Memory B cell (primary cell): ENCODE measurements at regions not wholly inside any gene's neighbourhood (a gene's known extent, or its start where the extent isn't known, plus 50 kb on each side); places are given as distances from the start of the nearest gene placed in this dataset.

Experiments
- ATAC-seq: fragments of 150-1000 bp; cut with Tn5 transposase; 2 replicates; pipeline ENCODE4 v1.10.0; 2021; ENCODE audit warnings: low read depth, mild to moderate bottlenecking, moderate library complexity
- DNase-seq, 2 donors: peaks; one replicate each; pipeline ENCODE4 v3.0.0; 2022; ENCODE audit warnings: low spot score in 2 of 2
- H3K27ac Mint-ChIP-seq: one replicate; pipeline ENCODE4 v1.8.0; 2022; ENCODE audit warnings: mild to moderate bottlenecking, moderate library complexity, mixed read lengths
- H3K27me3 Mint-ChIP-seq: one replicate; pipeline ENCODE4 v1.8.0; 2022; ENCODE audit warnings: mixed read lengths
- H3K36me3 Mint-ChIP-seq: one replicate; pipeline ENCODE4 v1.8.0; 2022; ENCODE audit warnings: mild to moderate bottlenecking, mixed read lengths
- H3K4me1 Mint-ChIP-seq: one replicate; pipeline ENCODE4 v1.8.0; 2022; ENCODE audit warnings: mixed read lengths
- H3K4me3 Mint-ChIP-seq: one replicate; pipeline ENCODE4 v1.8.0; 2022; ENCODE audit warnings: mild to moderate bottlenecking, moderate library complexity, mixed read lengths
- H3K9me3 Mint-ChIP-seq: one replicate; pipeline ENCODE4 v1.8.0; 2022; ENCODE audit warnings: mixed read lengths

DNA sequence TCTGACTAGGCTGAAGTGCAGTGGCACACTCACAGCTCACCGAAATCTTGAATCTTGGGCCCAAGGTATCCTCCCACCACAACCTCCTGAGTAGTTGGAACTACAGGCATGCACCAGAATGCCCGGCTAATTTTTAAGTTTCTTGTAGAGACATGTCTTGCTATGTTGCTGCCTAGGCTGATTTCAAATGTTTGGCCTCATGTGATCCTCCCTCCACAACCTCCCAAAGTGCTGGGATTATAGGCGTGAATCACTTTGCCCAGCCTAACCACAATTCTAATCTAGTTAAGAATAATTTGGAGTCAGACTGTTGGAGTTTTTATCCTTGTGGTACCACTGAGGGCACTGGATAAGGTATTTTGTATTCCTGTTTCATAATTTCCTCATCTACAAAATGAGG lies 317.5 kb upstream of the AGA start:
- no peak for ATAC-seq
- no peaks in the 10 kb centered on the region for H3K27me3 Mint-ChIP-seq
- no peaks in the 10 kb centered on the region for H3K9me3 Mint-ChIP-seq
- no peaks in the 10 kb centered on the region for H3K36me3 Mint-ChIP-seq
- H3K27ac Mint-ChIP-seq = no peak overlapping the region
- H3K4me3 Mint-ChIP-seq = no peak overlapping the region
- H3K4me1 Mint-ChIP-seq = no peaks in the 10 kb centered on the region
- DNase-seq = no peak

DNA sequence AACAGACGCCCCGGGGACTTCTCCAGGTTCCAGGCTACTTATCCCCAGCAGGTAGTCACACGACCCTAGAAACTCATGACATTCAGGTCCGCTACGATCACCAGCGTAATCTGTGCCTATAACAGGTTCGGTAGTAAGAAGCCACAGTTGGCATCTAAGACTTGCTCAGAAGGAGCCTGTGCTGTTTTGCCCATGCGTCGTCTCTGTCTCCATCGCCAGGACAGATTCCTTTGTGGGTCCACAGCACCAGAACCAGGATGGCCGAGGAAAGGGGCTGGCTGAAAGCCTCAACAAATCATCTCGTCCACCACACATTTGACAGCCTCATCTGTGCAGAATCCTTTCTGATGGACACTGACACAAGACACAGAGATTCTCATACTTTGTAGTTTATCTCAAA lies 319.5 kb upstream of the AGA start:
- Mint-ChIP-seq H3K9me3 (no peaks in the 10 kb centered on the region), H3K4me3 (no peak overlapping the region)
- ATAC-seq = no peak

DNA sequence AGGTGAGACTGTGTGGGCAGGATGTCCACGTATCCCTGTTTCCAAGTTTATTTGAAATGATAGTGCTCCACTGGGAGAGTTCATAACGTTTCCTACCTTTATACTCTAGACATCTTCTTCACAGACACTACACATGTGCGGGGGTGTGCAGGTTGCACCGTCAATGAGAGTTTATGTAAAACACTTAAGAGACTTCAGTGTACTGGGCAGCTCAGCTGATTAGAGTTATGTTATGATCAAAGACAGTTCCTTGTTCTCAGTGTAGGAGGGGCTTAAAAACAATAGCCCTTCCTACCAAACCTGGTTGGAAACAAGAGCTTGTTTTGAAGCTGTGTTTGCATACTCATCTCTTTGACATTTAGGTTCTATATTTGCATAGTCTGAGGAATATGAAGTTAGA lies 326.9 kb upstream of the AGA start:
- ATAC-seq = no peak
- H3K27me3 Mint-ChIP-seq = no peaks in the 10 kb centered on the region
- no peaks in the 10 kb centered on the region for H3K36me3 Mint-ChIP-seq
- H3K27ac Mint-ChIP-seq = no peak overlapping the region
- H3K9me3 Mint-ChIP-seq = no peaks in the 10 kb centered on the region
- no peaks in the 10 kb centered on the region for H3K4me1 Mint-ChIP-seq
- no peak for DNase-seq
- no peak overlapping the region for H3K4me3 Mint-ChIP-seq

More for the DNA sequence above, 319.5 kb upstream of the AGA start:
- DNase-seq = no peak
- H3K4me1 Mint-ChIP-seq = no peaks in the 10 kb centered on the region
- no peak overlapping the region for H3K27ac Mint-ChIP-seq
- H3K36me3 Mint-ChIP-seq = no peaks in the 10 kb centered on the region
- no peaks in the 10 kb centered on the region for H3K27me3 Mint-ChIP-seq

DNA sequence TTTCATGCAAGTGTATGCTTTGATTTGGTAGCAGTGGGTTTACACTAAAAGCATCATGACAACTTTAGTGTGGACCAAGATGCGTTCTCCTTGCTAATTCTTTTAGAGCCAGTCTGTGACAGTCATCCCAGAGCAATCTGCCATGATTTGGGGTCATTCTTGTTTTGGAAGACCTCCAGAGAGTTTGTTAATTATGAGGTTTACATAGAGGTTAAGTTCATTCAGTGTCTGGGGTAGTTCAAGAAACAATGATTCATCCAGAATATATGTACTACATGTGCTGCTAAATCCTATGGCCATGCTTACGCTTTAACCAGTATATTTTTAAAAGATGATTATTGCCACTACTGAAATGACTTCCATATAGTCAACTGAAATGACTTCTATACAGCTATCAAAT lies 328.5 kb upstream of the AGA start:
- H3K27me3 Mint-ChIP-seq = no peaks in the 10 kb centered on the region
- H3K4me1 Mint-ChIP-seq = no peaks in the 10 kb centered on the region
- H3K27ac Mint-ChIP-seq = no peak overlapping the region
- H3K4me3 Mint-ChIP-seq = no peak overlapping the region
- no peaks in the 10 kb centered on the region for H3K9me3 Mint-ChIP-seq
- DNase-seq (no peak), ATAC-seq (no peak)
- no peaks in the 10 kb centered on the region for H3K36me3 Mint-ChIP-seq

DNA sequence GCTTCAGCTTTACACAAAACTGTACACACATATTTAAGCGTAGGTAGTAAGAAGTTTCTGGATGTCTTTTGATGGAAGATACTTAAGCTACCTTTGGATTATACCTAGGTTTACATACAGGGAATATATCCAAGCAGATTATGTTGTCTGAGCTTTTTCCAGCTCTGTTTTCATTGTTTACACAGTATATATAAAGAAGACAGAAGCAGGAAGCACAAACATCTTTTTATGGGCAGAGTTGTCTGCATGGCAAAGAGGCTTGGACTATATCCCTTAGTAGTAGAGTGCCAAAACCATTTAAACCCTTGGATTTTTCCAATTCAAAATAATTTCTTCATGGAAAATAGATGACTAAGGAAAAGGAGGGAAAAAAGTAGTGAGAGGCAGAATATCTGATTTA lies 329.4 kb upstream of the AGA start:
- ATAC-seq (no peak), DNase-seq (no peak)
- H3K27ac Mint-ChIP-seq = no peak overlapping the region
- H3K36me3 Mint-ChIP-seq = no peaks in the 10 kb centered on the region
- no peaks in the 10 kb centered on the region for H3K4me1 Mint-ChIP-seq
- no peaks in the 10 kb centered on the region for H3K9me3 Mint-ChIP-seq
- no peaks in the 10 kb centered on the region for H3K27me3 Mint-ChIP-seq
- H3K4me3 Mint-ChIP-seq = no peak overlapping the region

DNA sequence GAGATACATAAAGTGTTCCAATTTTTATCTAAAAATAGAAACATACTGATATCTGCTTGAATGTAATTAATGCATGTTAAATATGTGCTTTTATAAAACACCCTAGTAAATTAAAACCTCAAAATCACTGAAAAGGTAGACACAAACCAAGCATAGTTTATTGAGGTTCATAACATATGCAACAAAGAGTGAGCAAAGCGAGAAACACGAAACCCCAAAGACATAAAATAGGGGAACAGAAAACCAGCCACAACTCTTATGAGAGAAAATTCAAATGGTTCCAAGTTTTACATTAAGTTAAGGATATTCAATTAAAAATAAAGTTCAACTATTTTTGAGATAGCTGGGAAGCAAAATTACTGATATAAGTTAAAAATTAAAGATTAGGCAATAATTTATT lies 336.4 kb upstream of the AGA start:
- H3K27ac Mint-ChIP-seq = no peak overlapping the region
- H3K27me3 Mint-ChIP-seq = no peaks in the 10 kb centered on the region
- ATAC-seq = no peak
- no peaks in the 10 kb centered on the region for H3K36me3 Mint-ChIP-seq
- no peak overlapping the region for H3K4me3 Mint-ChIP-seq
- H3K9me3 Mint-ChIP-seq = peaks cover 1% of the 10 kb centered on the region
- DNase-seq = no peak
- H3K4me1 Mint-ChIP-seq = no peaks in the 10 kb centered on the region

DNA sequence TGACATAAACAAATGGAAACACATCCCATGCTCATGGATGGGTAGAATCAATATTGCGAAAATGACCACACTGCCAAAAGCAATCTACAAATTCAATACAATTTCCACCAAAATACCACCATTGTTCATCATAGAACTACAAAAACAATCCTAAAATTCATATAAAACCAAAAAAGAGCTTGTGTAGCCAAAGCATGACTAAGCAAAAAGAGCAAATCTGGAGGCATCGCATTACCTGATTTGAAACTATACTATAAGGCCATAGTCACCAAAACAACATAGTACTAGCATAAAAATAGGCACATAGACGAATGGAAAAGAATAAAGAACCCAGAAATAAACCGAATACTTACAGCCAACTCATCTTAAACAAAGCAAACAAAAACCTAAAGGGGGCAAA lies 342.8 kb upstream of the AGA start:
- no peaks in the 10 kb centered on the region for H3K36me3 Mint-ChIP-seq
- H3K27ac Mint-ChIP-seq = no peak overlapping the region
- H3K4me3 Mint-ChIP-seq = no peak overlapping the region
- DNase-seq (no peak), ATAC-seq (no peak)
- H3K9me3 Mint-ChIP-seq = peaks cover 1% of the 10 kb centered on the region
- H3K27me3 Mint-ChIP-seq = no peaks in the 10 kb centered on the region
- no peaks in the 10 kb centered on the region for H3K4me1 Mint-ChIP-seq

DNA sequence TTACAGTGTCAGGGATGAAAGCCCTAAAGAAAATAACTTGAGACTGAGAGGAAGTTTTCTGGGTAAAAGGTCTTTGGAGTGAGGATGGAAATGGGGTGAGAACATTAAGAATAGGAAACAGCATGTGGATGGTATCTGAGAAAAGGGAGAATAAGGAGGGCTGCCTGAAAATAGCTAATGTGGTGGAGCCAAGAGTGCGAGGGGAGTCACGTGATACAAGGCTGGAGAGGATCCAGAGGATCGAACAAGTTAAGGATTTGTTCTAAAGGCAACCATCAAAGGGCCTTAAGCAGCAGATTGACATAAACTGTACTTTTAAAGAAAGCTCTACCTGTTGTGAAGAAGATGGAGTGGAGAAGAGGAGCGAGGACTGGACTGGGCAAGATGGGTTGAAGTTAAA lies 347.4 kb upstream of the AGA start:
- no peaks in the 10 kb centered on the region for H3K27me3 Mint-ChIP-seq
- H3K9me3 Mint-ChIP-seq = peaks cover 1% of the 10 kb centered on the region
- no peaks in the 10 kb centered on the region for H3K36me3 Mint-ChIP-seq
- H3K27ac Mint-ChIP-seq = no peak overlapping the region
- H3K4me1 Mint-ChIP-seq = no peaks in the 10 kb centered on the region
- H3K4me3 Mint-ChIP-seq = no peak overlapping the region
- ATAC-seq = no peak
- DNase-seq = no peak

DNA sequence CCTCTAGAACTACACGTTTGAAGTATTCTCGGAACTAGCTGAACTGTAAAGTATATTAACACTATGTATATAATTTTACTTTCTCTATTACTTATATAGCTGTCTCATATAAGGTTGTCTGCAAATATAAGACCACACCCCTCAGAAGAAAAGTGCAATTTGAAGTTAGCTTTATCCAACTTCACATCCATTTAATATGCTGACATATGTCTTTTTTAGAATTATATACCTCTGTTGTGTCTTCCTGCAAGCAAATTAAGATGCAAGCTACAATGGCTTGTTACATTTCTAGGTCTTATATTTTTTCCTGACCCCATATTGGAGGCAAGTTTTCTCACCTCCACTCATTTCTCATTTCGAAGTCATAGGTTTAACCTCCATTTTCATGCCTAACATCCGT lies 349.0 kb upstream of the AGA start:
- ATAC-seq (no peak), DNase-seq (no peak)
- Mint-ChIP-seq H3K27me3 (no peaks in the 10 kb centered on the region), H3K4me3 (no peak overlapping the region), H3K9me3 (peaks cover 1% of the 10 kb centered on the region), H3K27ac (no peak overlapping the region), H3K4me1 (no peaks in the 10 kb centered on the region), H3K36me3 (no peaks in the 10 kb centered on the region)

DNA sequence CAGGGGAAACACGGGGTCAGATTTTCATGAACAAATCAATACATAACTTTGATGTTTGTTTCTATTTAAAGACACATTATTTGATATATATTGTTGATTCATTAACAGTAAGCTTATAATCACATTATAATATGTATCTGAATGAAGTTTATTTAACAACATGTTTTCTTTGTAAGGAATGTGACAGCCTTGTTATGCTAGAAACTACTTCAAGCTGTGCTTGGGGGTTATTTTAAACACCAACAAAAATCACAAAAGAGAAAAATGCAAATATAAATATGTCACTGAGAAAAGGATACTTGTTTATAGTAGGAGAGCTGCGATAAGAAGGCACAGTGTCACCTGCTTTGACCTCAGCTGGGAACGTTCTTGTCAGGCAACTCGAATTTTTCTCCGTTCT lies 354.6 kb upstream of the AGA start:
- Mint-ChIP-seq H3K9me3 (peaks cover 2% of the 10 kb centered on the region), H3K36me3 (no peaks in the 10 kb centered on the region), H3K4me3 (no peak overlapping the region), H3K27ac (no peak overlapping the region), H3K27me3 (no peaks in the 10 kb centered on the region), H3K4me1 (no peaks in the 10 kb centered on the region)
- DNase-seq (no peak), ATAC-seq (no peak)

DNA sequence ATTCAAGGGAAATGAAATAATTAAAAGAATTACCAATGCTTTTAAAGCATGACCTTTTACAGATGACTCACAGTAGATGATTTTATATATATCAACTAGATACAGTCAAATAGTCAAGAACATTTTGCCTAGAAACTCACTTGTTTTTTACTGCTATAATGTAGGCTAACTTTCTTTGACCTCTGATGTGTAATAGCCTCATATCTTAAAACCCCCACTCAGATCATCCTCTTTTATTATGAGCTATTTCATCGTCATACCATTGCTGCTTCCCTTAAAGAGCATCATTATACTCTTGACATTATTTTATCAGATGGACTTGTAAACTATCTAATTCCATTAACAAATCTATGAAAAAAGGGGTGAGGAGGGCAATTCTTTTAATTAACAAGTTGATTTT lies 355.9 kb upstream of the AGA start:
- H3K36me3 Mint-ChIP-seq = no peaks in the 10 kb centered on the region
- H3K4me3 Mint-ChIP-seq = no peak overlapping the region
- DNase-seq = no peak
- no peak overlapping the region for H3K27ac Mint-ChIP-seq
- peaks cover 2% of the 10 kb centered on the region for H3K9me3 Mint-ChIP-seq
- ATAC-seq = no peak
- H3K27me3 Mint-ChIP-seq = no peaks in the 10 kb centered on the region
- no peaks in the 10 kb centered on the region for H3K4me1 Mint-ChIP-seq

DNA sequence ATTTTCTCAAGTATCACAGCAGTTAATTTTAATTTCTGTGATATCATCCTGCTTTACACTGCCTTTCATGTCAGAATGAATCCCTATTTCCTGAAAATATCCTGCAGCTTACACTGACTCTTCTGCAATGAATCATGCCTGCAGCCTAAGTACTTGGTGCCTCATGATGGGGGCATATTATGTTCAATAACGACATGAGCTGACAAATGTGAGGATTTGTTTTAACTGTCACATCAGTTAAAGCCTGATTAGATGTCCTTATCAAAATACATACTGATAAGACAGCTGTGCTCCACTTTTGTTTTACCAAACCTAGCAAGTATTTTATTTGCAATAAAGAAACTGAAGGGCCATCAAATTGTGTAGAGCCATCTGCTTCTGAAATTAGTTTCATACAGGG lies 359.9 kb upstream of the AGA start:
- ATAC-seq (no peak), DNase-seq (no peak)
- no peak overlapping the region for H3K4me3 Mint-ChIP-seq
- no peaks in the 10 kb centered on the region for H3K36me3 Mint-ChIP-seq
- H3K27me3 Mint-ChIP-seq = no peaks in the 10 kb centered on the region
- peaks cover 1% of the 10 kb centered on the region for H3K9me3 Mint-ChIP-seq
- no peaks in the 10 kb centered on the region for H3K4me1 Mint-ChIP-seq
- H3K27ac Mint-ChIP-seq = no peak overlapping the region

DNA sequence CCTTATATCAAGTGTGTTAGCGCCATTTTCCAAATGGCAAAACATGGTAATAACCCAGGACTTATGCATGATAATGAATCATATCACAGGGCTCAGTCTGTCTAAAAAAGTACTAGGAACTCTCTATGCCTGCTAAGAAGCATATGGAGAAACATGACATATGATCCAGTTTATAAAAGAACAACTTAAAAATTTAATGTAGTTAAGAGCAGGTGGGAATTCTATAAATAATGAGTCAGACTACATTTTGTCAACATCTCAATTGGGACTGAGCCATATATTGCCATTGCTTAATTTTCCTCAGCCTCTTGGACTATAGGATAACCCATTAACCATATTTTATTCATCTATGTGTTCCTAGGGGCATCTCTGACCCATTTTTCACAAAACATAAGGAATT lies 360.4 kb upstream of the AGA start:
- H3K27me3 Mint-ChIP-seq = no peaks in the 10 kb centered on the region

DNA sequence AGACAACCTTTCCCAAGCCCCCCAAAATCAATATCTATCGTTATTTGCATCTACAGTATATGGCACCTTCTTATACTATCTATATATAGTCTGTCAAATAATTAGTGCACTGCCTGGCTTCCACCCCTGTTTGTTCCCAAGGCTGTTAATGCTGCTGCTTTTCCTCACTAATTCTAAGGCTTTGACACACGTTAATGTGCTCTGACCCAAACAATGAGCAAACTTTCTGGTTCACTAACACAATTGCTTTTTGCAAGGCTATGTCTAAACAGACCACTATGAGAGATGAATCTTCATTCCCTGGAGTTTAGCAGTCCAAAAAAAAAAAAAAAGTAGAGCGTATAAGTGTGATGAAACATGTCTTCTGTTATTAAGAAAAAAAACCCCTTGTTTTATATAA lies 360.9 kb upstream of the AGA start:
- DNase-seq = no peak
- Mint-ChIP-seq H3K9me3 (no peaks in the 10 kb centered on the region), H3K4me3 (no peak overlapping the region)

More for the DNA sequence above, 360.4 kb upstream of the AGA start:
- no peak overlapping the region for H3K27ac Mint-ChIP-seq
- no peak overlapping the region for H3K4me3 Mint-ChIP-seq
- H3K4me1 Mint-ChIP-seq = no peaks in the 10 kb centered on the region
- H3K9me3 Mint-ChIP-seq = no peaks in the 10 kb centered on the region
- no peak for DNase-seq
- no peaks in the 10 kb centered on the region for H3K36me3 Mint-ChIP-seq
- no peak for ATAC-seq

DNA sequence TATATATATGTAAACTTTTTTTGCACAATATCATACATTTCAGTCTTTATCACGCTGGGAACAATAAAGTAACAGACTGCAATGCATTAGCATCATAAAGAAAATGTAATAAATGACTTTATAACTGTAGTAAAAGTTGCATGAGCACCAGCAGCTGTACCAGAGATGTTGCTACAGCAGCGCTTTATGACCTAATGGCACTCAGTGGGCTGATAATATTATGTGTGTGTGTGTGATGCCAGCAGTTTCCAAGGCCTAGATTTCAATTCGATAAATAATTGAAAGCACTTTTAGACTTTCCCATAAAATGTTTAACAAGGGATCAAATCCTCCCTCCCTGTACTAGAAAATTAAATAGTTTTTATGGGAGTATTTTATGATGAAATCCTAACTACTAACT lies 367.6 kb upstream of the AGA start:
- DNase-seq (no peak), ATAC-seq (no peak)
- H3K27ac Mint-ChIP-seq = no peak overlapping the region
- peaks cover 1% of the 10 kb centered on the region for H3K9me3 Mint-ChIP-seq
- H3K36me3 Mint-ChIP-seq = no peaks in the 10 kb centered on the region
- no peak overlapping the region for H3K4me3 Mint-ChIP-seq
- H3K27me3 Mint-ChIP-seq = no peaks in the 10 kb centered on the region
- no peaks in the 10 kb centered on the region for H3K4me1 Mint-ChIP-seq

More for the DNA sequence above, 360.9 kb upstream of the AGA start:
- no peak overlapping the region for H3K27ac Mint-ChIP-seq
- no peaks in the 10 kb centered on the region for H3K4me1 Mint-ChIP-seq
- no peaks in the 10 kb centered on the region for H3K36me3 Mint-ChIP-seq
- no peaks in the 10 kb centered on the region for H3K27me3 Mint-ChIP-seq
- no peak for ATAC-seq

DNA sequence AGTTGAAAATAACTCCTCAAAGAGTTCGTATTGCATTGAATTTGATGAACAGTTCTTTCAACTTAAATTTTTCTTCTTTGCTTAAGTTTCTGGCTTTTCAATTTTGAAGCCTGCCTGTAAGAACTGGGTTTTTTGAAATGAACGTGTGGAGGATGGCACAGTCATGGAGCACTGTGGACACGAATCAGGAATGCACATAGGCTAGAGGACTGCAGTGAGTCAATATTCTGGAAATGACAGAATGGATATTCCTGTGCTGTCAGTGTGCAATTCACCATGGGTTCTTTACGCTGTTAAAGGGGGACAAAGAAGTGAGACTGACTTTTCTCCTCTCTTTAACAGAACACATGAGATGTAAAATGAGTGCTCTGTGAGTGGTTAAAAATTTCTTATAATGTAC lies 368.0 kb upstream of the AGA start:
- Mint-ChIP-seq H3K36me3 (no peaks in the 10 kb centered on the region), H3K9me3 (peaks cover 1% of the 10 kb centered on the region), H3K4me1 (no peaks in the 10 kb centered on the region), H3K27me3 (no peaks in the 10 kb centered on the region), H3K4me3 (no peak overlapping the region), H3K27ac (no peak overlapping the region)
- DNase-seq (no peak), ATAC-seq (no peak)
